ENCODE measurements at regions not wholly inside any gene's neighbourhood (a gene's known extent, or its start where the extent isn't known, plus 50 kb on each side); places are given as distances from the start of the nearest gene placed in this dataset.

DNA sequence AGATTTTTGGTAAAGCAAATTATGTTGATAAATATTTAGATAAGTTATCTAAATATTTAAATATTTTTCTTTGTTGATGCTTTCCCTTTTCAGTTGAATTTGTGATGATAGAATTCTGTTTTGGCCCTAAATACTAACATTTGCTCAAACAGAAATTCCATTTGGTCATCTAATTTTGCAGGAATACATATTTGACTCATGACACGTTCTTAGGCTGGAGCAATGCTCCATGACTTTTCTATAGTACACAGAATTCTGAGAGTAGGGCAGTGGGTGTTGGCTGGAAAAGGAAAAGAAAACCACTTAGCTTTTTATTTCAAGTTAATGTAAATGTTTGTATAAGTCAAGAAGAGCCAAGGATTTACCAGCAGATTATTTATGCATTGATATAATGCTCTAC, 58.6 kb upstream of the GK2 start:
- TF ChIP-seq POLR2A (IDR thresholded peaks at IDR 0.05) = no peak
- TF ChIP-seq, protein P1, sequence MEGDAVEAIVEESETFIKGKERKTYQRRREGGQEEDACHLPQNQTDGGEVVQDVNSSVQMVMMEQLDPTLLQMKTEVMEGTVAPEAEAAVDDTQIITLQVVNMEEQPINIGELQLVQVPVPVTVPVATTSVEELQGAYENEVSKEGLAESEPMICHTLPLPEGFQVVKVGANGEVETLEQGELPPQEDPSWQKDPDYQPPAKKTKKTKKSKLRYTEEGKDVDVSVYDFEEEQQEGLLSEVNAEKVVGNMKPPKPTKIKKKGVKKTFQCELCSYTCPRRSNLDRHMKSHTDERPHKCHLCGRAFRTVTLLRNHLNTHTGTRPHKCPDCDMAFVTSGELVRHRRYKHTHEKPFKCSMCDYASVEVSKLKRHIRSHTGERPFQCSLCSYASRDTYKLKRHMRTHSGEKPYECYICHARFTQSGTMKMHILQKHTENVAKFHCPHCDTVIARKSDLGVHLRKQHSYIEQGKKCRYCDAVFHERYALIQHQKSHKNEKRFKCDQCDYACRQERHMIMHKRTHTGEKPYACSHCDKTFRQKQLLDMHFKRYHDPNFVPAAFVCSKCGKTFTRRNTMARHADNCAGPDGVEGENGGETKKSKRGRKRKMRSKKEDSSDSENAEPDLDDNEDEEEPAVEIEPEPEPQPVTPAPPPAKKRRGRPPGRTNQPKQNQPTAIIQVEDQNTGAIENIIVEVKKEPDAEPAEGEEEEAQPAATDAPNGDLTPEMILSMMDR (IDR thresholded peaks at IDR 0.05) = no peak
